Activated B cell treated with CpG ODN at 0.5 μM for 24 hours (primary cell): ENCODE measurements at regions not wholly inside any gene's neighbourhood (a gene's known extent, or its start where the extent isn't known, plus 50 kb on each side); places are given as distances from the start of the nearest gene placed in this dataset.

Source experiments
- ATAC-seq: fragments of 200-7000 bp; cut with Tn5 transposase; one replicate; pipeline ENCODE4 v1.10.0; 2021; ENCODE audit warnings: low read depth, mild to moderate bottlenecking, moderate library complexity
- CTCF ChIA-PET: fragments of 350-600 bp; sonication (Branson Sonifier 250); formaldehyde crosslinking; loops from one replicate; lab custom pipeline; 2021; ENCODE audit warnings: antibody characterized with exemption; lab: Charles Lee
- POLR2A ChIA-PET: fragments of 350-600 bp; sonication (Branson Sonifier 250); formaldehyde crosslinking; loops from one replicate; lab custom pipeline; 2021; ENCODE audit warnings: antibody characterized with exemption; lab: Charles Lee
- DNase-seq: peaks from one replicate; pipeline ENCODE4 v3.0.0; 2022
- H3K27ac Mint-ChIP-seq: one replicate; pipeline ENCODE4 v1.8.0; 2020; ENCODE audit warnings: mixed read lengths
- H3K27me3 Mint-ChIP-seq: one replicate; pipeline ENCODE4 v1.8.0; 2021; ENCODE audit warnings: mixed read lengths
- H3K36me3 Mint-ChIP-seq: one replicate; pipeline ENCODE4 v1.8.0; 2021; ENCODE audit warnings: low read depth, mixed read lengths
- H3K4me1 Mint-ChIP-seq: one replicate; pipeline ENCODE4 v1.8.0; 2021; ENCODE audit warnings: mixed read lengths
- H3K4me3 Mint-ChIP-seq: one replicate; pipeline ENCODE4 v1.8.0; 2020; ENCODE audit warnings: mild to moderate bottlenecking, mixed read lengths
- H3K9me3 Mint-ChIP-seq: one replicate; pipeline ENCODE4 v1.8.0; 2020; ENCODE audit warnings: mixed read lengths
- CTCF ChIP-seq: fragments of 200-600 bp; IDR thresholded peaks from one replicate; pipeline ENCODE4 v1.8.0; 2022; ENCODE audit warnings: antibody characterized with exemption, mild to moderate bottlenecking
- intact Hi-C: fragments of 100-400 bp; cut with micrococcal nuclease; formaldehyde crosslinking; loops from one replicate; pipeline ENCODE4 v1.15.1; 2024

- POLR2A ChIA-PET: no interaction called here
- no peaks in the 10 kb centered on the region for H3K9me3 Mint-ChIP-seq
These were observed 101.1 kb downstream of the DDX53 start for GRCh38 chrX:23100826-23101225.

GRCh38 chrX:23103546-23103945, 103.8 kb downstream of the DDX53 start:
- ATAC-seq: no peak

More at GRCh38 chrX:23100826-23101225, 101.1 kb downstream of the DDX53 start:
- Mint-ChIP-seq H3K4me3 (no peak overlapping the region), H3K27me3 (no peaks in the 10 kb centered on the region), H3K36me3 (no peaks in the 10 kb centered on the region), H3K27ac (no peak overlapping the region), H3K4me1 (no peaks in the 10 kb centered on the region)
- CTCF ChIA-PET: no interaction called here
- intact Hi-C loops: no loop called here
- ATAC-seq: no peak
- no peak for TF ChIP-seq CTCF
- no peak for DNase-seq

GRCh38 chrX:23114241-23114640, 114.5 kb downstream of the DDX53 start:
- DNase-seq (no peak), ATAC-seq (no peak)
- H3K27me3 Mint-ChIP-seq: no peaks in the 10 kb centered on the region
- intact Hi-C loops: no loop called here
- CTCF ChIA-PET: no interaction called here
- H3K4me3 Mint-ChIP-seq: no peak overlapping the region
- POLR2A ChIA-PET: no interaction called here
- no peaks in the 10 kb centered on the region for H3K9me3 Mint-ChIP-seq
- no peaks in the 10 kb centered on the region for H3K36me3 Mint-ChIP-seq
- no peak for TF ChIP-seq CTCF
- H3K4me1 Mint-ChIP-seq: no peaks in the 10 kb centered on the region
- H3K27ac Mint-ChIP-seq: no peak overlapping the region

More at GRCh38 chrX:23103546-23103945, 103.8 kb downstream of the DDX53 start:
- CTCF ChIA-PET: no interaction called here
- no peak for TF ChIP-seq CTCF
- Mint-ChIP-seq H3K36me3 (no peaks in the 10 kb centered on the region), H3K4me1 (no peaks in the 10 kb centered on the region), H3K27me3 (no peaks in the 10 kb centered on the region), H3K4me3 (no peak overlapping the region), H3K27ac (no peak overlapping the region), H3K9me3 (no peaks in the 10 kb centered on the region)
- POLR2A ChIA-PET: no interaction called here
- intact Hi-C loops: no loop called here
- DNase-seq: no peak

GRCh38 chrX:23115651-23116050, 115.9 kb downstream of the DDX53 start:
- intact Hi-C loops: no loop called here
- no peak for ATAC-seq

GRCh38 chrX:23118163-23118562, 118.4 kb downstream of the DDX53 start:
- Mint-ChIP-seq H3K27me3 (no peaks in the 10 kb centered on the region), H3K9me3 (no peaks in the 10 kb centered on the region), H3K36me3 (no peaks in the 10 kb centered on the region), H3K4me3 (no peak overlapping the region), H3K27ac (no peak overlapping the region), H3K4me1 (no peaks in the 10 kb centered on the region)
- ChIA-PET POLR2A (no interaction called here), CTCF (no interaction called here)
- no peak for TF ChIP-seq CTCF
- DNase-seq: no peak
- ATAC-seq: no peak
- intact Hi-C loops: no loop called here

More at GRCh38 chrX:23115651-23116050, 115.9 kb downstream of the DDX53 start:
- ChIA-PET POLR2A (no interaction called here), CTCF (no interaction called here)
- DNase-seq: no peak
- no peak for TF ChIP-seq CTCF
- Mint-ChIP-seq H3K36me3 (no peaks in the 10 kb centered on the region), H3K4me1 (no peaks in the 10 kb centered on the region), H3K4me3 (no peak overlapping the region), H3K27ac (no peak overlapping the region), H3K27me3 (no peaks in the 10 kb centered on the region), H3K9me3 (no peaks in the 10 kb centered on the region)
